ENCODE measurements at regions not wholly inside any gene's neighbourhood (a gene's known extent, or its start where the extent isn't known, plus 50 kb on each side); places are given as distances from the start of the nearest gene placed in this dataset.
A peak's percentile ranks its signal among the peaks of the same experiment; 100 is the strongest.

DNA sequence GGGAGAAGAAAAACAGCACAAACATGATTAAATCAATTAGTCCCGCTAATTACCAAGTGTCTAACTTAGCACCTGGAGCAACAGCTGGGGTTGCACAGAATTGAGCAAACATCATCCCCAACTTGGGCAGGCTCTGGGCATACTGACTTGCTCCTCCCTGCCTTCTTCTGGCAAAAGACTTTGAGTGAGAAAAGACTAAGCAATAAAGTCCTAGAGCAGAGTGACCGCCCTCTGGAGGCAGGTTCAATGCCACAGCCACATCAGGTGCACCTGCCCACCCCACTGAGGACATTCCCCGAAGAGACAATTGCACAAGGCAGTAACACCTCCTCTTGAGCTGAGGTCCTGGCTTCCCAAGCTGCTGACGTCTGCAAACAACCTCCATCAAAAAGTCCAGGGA lies 358.3 kb downstream of the SOX9 start:
- no peak for DNase-seq

DNA sequence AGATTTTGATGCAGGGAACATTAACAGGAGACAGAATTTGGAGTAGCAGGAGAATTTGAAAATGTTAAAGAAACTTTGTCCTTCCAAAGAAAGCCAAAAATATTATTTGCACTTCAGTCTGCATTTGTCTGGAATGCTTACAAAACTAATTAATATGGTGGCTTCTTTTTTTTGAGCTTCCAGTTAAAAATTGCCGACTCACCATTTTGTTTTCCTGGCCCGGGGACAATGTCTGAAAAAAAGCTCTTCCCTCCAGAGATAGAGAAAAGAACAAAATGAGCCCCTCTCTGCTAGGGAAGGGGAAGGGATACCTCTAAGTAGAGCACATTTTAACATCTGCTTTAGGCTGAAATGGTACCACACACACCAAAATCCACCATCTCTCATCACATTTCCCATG lies 360.8 kb downstream of the SOX9 start:
- DNase-seq: no peak

DNA sequence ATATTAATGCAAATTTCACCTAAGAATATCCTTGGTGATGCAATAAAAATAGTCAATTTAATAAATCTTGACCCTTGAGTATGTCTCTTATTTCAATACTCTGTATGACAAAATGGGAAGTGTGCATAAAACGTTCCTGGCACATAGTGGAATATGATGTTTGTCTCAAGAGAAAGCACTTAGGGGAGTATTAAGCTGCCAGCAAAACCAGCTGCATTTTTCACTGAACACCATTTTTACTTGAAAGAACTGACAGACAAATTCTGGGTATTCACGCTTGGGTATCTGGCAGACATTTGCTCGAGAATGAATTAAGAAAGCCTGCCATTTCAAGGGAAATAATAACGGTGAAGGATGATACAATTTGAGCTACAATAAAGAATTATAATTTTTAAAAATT lies 364.8 kb downstream of the SOX9 start:
- DNase-seq: no peak

DNA sequence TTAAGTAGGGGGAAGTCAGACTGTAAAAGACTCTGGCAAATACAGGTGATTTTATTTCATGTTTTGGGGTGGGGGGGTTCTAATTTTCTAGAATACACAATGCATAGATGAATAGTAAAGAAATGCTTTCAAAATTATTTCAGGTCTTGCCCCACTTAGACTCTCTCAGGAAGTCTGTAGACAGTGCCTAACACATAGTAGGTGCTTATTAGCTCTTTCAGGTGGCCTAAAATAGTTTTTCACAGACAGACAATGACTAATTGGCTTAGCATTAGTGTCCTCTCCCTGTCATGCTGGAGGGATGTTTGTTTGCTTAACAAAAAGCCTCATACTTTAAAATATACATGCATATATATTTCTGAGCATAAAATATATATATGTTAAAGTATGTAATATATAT lies 366.0 kb downstream of the SOX9 start:
- no peak for DNase-seq

DNA sequence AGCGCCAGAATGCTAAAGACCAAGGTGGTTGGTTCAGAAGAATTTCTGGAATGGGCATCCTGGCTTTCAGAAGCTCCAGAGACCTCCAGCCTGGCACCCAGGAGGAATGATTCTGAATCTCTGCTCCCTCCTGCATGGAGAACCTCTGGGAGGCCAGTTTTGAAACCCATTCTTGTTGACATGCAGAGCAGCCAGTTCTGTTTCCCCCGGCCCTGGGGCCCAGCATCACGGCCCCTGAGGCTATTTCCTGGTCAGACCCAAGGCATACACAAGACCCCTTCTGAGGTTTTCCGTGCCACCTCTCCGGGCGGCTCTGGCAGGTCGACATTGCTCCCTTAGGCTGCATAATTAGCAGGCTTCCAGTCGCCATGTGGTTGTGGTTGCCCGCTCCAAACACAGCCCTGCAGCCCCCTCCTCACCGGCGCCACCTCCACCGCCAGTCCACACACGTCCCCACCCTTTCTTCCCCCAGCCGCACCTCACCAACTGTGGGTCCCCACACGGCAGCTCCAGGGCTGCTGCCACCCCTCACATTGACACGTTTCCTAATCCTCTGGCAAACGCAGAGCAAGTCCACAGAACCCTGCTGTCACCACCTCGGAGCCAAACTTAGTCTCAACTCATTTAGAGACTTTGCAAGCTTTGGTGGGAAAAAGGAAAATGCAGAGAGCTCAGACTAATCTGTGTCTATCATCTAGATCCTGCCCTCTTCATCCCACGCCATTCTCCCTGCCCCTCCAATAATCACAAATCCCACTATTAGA lies 367.1 kb downstream of the SOX9 start:
- no peak for DNase-seq

DNA sequence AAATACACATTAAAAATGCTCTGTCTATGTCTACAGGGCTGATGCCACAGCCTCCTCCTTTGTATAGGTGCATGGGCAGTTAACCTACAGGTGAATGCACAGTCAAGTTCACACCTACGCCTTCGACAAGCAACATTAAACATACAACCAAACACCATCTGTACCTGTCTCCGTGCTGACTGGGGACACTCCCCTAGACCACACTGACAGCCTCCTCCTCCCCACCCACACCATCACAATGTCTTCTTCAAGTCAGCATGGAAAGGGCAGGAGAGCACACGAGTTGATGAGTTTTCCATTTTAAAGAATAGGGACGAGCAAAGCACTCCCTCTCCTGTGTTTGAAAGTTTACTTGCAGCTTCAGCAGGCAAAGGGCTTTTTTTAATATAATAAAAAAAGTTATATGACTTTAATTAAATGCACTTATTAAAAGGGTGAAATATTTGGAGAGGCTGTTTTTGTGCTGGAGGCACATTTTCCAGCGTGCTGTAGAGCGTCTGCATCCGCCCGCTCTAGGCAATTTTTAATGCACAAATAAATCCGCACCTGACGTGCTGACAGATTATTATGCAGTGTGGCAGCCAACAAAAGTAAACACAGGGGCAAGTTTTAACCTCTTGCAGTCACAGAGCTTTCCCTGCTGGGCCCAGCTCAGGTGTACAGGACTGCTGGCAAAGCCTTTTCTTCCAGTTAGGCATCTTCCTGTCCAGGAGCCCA lies 367.9 kb downstream of the SOX9 start:
- DNase-seq: no peak

DNA sequence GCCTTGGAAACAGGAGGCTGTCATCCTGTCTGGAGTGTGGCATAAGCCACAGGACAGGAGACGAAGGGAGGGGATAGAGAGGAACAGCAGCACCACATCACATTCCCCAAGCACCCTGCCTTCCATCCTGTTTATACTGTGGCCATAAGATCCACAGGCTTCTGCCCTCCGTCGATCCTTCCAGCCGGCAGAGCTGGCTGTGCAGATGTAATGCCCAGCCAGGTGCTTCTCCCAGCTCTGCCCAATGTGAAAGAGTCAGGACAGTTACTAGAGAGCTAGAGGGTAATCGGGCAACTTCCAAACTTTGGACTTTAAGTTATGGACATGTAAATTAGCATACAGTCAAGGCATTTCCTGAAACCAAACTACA lies 368.4 kb downstream of the SOX9 start:
- DNase-seq: no peak

DNA sequence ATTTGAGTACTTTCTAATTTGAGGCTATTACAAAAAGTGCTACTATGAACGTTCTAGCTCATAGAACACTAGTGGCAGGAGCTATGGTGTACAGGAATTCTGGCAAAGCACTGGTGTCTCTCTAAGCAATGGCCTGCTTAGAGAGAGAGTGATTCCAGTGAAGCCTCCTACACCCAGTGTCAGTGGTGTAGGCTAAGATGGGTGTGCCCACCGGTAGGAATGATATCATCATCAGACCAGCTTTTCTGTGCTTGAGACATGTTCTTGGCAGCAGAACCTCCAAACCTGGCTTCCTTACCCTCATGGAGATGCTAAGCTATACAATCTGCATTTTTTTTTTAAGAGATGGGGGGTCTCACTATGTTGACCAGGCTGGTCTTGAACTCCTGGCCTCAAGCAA lies 370.3 kb downstream of the SOX9 start:
- no peak for DNase-seq

DNA sequence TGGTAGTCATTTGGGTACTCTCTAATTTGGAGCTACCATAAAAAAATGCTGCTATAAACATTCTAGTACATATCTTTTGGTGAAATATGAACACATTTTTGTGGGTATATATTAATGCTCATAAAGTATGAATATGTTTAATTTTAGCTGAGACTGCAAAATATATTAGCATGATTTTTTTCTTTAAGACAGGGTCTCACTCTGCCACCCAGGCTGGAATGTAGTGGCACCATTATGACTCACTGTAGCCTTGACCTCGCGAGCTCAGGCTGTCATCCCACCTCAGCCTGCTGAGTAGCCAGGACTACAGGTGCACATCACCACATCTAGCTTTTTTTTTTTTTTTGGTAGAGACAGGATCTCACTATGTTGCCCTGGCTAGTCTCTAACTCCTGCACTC lies 371.7 kb downstream of the SOX9 start:
- no peak for DNase-seq

DNA sequence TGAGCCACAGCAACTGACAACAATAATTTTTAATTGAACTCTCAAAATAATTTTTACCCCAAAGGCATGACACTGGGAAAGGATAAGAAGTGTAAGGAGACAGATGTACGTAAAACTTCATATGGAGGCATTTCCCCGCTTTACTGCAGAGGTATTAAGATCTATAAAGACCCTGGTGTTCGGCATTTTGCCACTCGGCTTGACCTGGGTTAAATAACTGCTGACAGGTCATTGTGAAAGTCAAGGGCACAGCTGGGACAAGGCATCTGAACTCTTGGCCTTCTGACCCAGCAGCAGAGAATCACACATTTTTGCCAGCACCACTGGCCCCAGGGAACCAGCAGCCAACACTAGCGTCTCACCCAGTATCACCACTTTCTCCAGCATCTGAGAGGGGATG lies 372.1 kb downstream of the SOX9 start:
- DNase-seq: no peak

DNA sequence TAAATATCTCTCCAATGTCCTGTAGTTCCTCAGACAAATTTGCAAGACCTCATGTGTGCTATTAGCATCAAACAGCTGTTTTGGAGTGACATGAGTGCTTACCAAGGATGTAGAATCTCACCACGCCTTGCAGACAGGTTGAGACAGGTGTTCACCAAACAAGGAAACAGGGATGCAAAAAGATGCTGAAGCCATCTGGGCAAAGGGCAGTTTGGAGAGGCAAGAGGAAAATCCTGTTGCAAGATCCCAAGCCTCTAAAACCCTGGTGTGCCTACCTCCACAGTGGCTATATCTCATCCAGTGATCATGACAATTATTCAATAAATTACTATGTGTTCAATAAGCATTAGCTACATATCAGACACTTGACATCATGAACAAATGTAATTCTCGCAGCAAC lies 373.7 kb downstream of the SOX9 start:
- DNase-seq: no peak

DNA sequence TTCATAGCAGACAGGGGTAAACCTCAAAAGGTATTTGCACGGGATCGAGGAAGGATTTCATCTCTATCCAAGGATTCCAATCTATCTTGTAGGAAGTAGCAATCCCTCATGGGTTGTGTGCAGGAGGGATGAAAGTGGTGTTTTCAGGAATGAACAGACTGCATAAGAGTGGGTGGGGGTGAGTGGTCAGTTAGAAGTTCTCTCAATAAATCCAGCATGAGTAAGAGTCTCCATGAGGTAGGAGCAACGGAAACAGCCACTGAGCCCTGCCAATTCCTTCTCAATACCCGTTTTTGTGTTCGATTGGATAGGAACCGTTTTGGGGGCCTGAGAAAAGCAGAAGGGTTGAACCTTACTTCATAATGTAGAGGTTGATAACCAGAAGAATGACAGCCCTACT lies 375.6 kb downstream of the SOX9 start:
- DNase-seq: no peak

DNA sequence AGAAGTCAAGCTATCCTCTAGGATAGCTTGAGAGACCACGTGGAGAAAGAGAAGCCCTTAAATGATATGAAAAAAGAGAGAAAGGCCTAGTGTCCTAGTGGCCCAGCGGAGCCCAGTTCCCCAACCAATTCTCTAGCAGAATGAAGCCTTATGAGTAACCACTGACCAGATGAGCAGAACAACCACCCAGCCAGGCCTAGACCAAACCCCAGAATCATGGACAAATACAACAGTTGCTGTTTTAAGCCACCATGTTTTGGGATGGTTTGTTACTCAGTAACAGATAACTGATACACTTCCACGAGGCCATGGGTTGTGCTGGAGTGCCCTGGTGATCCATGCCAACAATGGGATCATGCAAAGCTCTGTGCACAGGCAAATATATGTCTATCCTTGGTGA lies 377.1 kb downstream of the SOX9 start:
- DNase-seq: no peak

DNA sequence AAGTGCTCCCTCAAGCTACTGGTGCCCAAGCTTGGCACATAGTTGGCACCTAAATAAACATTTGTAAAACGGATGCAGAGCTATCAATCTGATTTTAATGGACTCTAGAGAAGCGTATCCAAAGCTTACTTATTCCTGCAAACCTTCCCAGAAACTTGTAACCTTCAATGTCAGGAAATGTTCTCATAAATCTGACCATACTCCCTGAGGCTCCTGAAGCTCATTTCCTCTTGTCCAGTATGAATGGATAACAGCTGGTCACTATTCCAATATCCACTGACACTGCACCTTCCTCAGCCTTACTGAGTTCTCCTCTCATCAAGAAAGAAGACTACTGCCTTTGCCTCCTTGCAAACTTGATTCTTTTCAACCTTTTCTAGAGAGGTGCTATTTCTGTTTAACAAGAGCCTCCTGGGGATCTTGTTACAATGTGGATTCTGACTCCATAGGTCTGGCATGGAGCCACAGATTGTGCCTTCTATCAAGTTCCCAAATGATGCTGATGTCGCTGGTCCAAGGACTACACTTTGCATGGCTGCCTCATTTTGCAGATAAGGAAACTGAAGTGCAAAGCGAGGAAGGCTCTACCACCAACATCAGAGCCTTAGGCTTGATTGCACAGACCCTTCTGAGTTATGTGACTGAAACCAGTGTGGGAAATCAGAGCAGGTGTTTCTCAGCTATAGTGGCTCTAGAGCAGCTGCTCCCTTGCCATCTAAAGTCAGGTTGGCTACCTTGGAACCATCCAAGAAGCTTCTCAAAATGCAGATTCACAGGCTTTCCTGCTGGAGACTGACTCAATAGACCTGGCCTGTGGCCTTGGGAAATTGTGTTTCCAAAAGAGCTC lies 377.8 kb downstream of the SOX9 start:
- DNase-seq: no peak

DNA sequence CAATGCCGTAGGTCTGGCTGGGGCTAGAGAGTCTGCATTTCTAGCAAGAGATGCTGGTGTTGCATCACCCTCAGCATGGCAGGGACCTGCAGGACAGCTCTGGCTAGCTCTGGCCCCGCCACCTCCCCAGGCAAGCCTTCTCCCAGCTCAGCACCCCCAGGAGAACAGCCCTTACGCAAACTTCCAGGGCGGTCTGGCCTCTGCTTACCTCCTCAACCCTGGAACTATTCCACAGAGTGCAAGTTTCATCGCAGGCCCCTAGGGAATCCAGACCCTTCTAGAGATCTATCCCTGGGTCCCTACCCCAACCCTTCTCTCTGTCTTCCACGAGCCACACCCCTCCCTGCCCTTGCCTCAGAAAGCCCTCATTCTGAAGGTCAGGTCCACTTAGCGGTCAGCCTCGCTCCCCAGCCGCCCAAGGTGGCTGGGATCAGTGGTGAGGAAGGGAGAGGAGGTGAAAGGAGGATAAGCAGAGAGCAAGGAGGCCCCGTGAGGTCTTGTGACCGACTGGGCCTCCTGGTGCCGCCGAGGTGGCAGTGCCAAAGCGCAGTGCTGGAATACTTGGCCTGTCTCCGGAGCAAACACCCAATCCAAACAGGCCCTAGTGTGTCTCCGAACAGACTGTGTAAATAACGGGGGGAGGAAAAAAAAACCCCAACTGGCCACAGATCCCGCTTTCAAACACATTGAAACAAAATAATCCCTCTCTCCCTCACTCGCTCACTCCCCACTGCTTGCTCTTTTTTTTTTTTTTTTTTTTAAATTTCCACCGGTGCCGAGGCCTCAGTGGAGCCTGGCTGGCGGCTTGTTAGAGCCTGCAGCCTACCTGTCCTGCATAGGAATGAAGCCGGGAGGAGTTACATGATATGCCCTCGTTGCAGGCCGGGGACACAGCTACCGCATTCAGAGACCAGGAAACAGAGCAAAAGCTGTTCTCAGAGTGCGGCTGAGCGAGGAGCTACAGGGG lies 380.9 kb downstream of the SOX9 start:
- DNase-seq: peak; percentile 40

DNA sequence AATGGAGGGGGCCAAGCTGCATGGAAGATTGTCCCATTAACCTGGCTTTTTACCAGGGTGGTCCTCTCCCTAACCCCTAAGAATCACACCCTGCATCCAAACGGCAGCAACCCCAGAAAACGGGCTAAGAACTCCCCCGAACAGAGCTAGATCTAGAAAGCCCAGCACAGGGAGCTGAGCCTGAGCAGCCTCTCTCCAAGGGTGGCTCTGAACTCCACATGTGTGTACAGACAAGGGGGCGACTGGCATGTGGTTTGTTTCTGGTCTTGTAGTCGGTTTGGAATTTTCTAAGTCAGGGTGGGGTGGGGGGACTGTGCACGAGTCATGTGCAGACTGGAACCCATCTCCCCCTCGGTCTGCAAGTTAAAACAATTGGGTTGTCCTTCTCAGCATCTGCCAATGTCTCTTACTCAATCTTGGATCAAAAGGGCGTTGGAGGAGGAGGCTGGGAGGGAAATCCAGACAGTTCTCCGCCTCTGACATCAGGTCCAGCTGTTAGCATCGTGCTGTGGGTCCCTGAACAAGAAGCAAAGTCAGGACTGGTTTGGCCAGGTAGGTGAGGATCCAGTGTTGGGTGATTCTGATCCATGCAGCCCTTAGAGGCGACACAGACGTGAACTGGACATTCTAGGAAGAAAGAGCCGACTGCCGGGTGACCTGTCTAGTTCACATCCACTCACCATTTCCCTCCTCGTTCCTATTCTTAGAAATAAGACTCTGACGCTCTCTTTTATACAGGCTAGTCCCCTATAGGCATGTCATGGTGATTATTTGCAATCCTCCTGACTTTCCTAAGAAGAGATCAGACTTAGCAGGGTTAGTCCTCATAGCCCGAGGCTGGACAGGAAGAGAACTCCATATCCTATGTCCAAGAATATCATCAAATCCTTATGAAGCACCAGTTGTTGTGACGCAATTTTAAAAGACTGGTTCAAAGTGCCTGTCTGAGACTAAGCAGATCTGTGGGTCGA lies 381.8 kb downstream of the SOX9 start:
- peak; percentile 33 for DNase-seq

DNA sequence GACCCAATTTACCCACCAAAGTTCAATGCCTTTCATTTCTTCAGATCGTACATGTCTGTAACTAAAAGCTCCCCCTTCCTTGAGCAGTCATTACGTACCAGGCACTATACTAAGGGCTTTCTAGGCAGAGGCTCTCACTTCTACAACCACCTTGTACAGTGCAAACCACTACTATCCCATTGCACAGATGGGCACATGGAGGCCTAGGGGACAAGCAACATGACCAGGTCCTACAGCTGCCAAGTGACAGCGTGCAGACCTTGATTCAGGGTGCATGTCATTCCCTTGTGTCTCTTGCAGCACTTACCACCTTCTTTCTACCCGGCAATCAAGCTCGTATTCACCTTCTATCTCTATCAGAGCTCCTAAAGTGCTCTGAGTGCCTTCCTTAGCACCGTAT lies 382.7 kb downstream of the SOX9 start:
- no peak for DNase-seq

DNA sequence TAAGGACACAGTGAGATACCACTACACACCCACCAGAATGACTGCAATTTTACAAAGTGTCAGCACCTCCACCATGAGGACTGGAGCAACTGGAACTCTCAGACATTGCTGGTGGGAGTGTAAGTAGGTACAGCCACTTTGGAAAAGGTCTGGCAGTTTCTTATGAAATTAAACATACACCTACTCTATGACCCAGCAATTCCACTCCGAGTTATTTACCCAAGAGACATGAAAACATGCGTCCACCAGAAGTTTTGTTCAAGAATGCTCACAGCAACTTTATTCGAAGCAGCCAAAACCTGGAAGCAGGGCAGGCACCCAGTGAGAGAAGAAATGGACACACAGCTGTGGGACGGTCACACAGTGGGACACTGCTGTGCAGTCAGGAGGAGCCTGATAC lies 384.0 kb downstream of the SOX9 start:
- no peak for DNase-seq

DNA sequence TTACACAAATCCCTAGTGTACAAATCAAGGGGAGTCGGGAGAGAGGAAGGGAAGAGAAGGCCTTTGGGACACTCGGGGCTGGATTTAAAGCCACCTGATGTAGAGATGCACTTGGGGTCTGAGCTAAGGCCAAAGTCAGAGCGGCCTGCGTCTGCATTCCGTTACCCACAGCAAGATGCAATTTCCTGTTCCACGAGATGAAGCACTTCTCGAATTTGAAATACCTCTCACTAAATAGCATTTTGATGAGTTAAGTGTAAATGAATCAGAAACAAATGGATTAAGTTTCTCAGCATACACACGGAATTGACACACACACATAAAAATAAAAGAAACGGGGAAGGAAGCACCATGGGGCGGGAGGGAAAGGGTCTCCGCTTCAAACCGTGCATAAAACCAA lies 386.0 kb downstream of the SOX9 start:
- DNase-seq: no peak

DNA sequence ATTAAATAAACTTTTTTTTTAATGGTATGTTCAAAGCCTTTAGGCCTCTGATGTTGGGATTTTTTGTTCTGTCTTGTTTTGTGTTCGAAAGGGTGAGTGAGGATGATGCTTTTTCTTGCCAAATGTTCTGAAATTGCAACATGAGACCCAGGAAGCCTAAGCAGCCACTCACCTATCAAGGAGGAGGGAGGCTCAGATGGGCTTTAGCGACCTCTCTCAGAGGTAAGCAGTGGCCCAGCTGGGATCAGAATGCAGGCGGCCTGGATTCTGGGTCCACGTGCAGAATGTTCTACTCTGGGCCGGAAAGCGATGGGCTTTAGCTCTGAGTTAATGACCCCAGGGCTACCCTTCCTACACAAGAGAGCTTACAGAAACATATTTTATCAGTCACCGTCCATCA lies 386.6 kb downstream of the SOX9 start:
- DNase-seq: no peak

DNA sequence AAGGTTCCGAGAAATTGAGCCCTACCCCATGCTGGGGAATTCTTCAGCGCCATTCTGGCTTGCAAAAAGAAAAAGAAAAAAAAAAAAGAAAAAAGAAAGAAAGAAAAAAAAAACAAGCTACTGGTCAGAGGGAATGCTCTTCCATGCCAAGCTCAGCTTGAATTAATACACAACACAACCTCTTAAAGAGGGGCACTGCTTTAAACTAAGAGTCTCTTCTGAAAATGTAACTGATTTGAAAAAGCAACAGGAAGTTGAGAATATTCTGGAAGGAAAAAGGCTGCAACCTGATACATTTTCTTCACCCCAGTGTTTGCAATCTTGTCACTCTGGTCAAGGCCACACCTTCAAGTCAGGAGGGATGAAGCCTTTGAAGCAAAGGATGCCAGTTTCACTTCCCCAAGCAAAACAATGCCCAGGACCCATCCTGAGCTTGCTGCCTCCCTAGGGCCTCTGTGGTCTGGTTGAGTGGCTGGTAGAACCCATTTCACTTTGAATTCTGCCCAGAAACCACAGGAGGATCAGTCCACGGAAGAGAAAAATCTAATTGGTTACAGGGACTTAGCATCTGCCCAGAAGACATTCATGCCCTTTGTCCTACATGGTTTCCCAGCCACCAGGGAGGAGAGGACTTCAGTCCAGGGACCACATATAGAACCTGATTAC lies 389.7 kb downstream of the SOX9 start:
- no peak for DNase-seq
